CD14-positive monocyte (primary cell): ENCODE measurements at regions not wholly inside any gene's neighbourhood (a gene's known extent, or its start where the extent isn't known, plus 50 kb on each side); places are given as distances from the start of the nearest gene placed in this dataset.
"Not testable (repeated sequence)": the region's sequence is repeated elsewhere in the genome, so short reads cannot be mapped to it uniquely, and the experiment has no call there.

Experiments
- DNase-seq, 3 donors: peaks; one replicate each; pipeline ENCODE4 v3.0.0-alpha.2; 2011 to 2022
- H2AFZ ChIP-seq: 2 replicates; pipeline ENCODE4 v1.6.0; 2012; ENCODE audit warnings: mild to moderate bottlenecking, low read depth, low read length, inconsistent platforms; ENCODE audit not compliant: insufficient read depth, poor library complexity, severe bottlenecking
- H3K27ac ChIP-seq, 2 donors: 1 replicate in 1 of 2; 2 replicates in 1 of 2; pipeline ENCODE4 v1.5.1; 2012 to 2013; ENCODE audit warnings: low read length in 2 of 2, control low read depth in 1 of 2, inconsistent platforms in 1 of 2, low read depth in 1 of 2, mild to moderate bottlenecking in 1 of 2
- H3K27me3 ChIP-seq, 2 donors: one replicate each; pipeline versions ENCODE4 v1.6.0 to v1.6.1; 2011 to 2013; ENCODE audit warnings: low read length in 2 of 2; ENCODE audit not compliant: control insufficient read depth in 2 of 2, insufficient read depth in 2 of 2
- H3K36me3 ChIP-seq, 2 donors: replicated peaks in 1 of 2; 1 replicate in 1 of 2; 2 replicates in 1 of 2; pipeline versions ENCODE4 v1.5.1 to v1.6.1; 2012 to 2013; ENCODE audit warnings: low read length in 2 of 2, control low read depth in 1 of 2, inconsistent platforms in 1 of 2, mild to moderate bottlenecking in 1 of 2; ENCODE audit not compliant: insufficient read depth in 2 of 2, control insufficient read depth in 1 of 2
- H3K4me1 ChIP-seq, 2 donors: 1 replicate in 1 of 2; 2 replicates in 1 of 2; pipeline versions ENCODE4 v1.5.1 to v1.6.1; 2012 to 2013; ENCODE audit warnings: low read length in 2 of 2, control low read depth in 1 of 2, inconsistent platforms in 1 of 2, mild to moderate bottlenecking in 1 of 2, moderate library complexity in 1 of 2; ENCODE audit not compliant: insufficient read depth in 2 of 2, control insufficient read depth in 1 of 2
- H3K4me2 ChIP-seq: replicated peaks from 2 replicates; pipeline ENCODE3; 2012; ENCODE audit warnings: low read length, moderate library complexity, mild to moderate bottlenecking; ENCODE audit not compliant: poor library complexity, severe bottlenecking; ENCODE audit errors: extremely low read depth
- H3K4me3 ChIP-seq, 3 experiments: fragments of 200-600 bp in 1 of 3; sonication (generic) in 1 of 3; replicated peaks in 1 of 3; 1 replicate in 2 of 3; 2 replicates in 1 of 3; pipeline ENCODE4 v1.5.1; 2011 to 2013; ENCODE audit warnings: low read length in 3 of 3, mild to moderate bottlenecking in 3 of 3, control low read depth in 2 of 3, low read depth in 2 of 3, inconsistent platforms in 1 of 3, moderate library complexity in 1 of 3
- H3K79me2 ChIP-seq: 2 replicates; pipeline ENCODE4 v1.6.0; 2012; ENCODE audit warnings: mild to moderate bottlenecking, control low read depth, inconsistent platforms, low read length, moderate library complexity; ENCODE audit not compliant: insufficient read depth
- H3K9ac ChIP-seq: 2 replicates; pipeline ENCODE4 v1.6.0; 2017; ENCODE audit warnings: low read length, mild to moderate bottlenecking; ENCODE audit not compliant: insufficient read depth, poor library complexity, severe bottlenecking
- H3K9me3 ChIP-seq, 2 donors: replicated peaks in 1 of 2; 1 replicate in 1 of 2; 2 replicates in 1 of 2; pipeline versions ENCODE4 v1.5.1 to v1.6.1; 2012 to 2013; ENCODE audit warnings: low read length in 2 of 2, control low read depth in 1 of 2; ENCODE audit not compliant: control insufficient read depth in 1 of 2, insufficient read depth in 1 of 2
- H4K20me1 ChIP-seq: 2 replicates; pipeline ENCODE4 v1.6.0; 2012; ENCODE audit warnings: mild to moderate bottlenecking, low read length, control low read depth, moderate library complexity; ENCODE audit not compliant: insufficient read depth
- H3K27ac Mint-ChIP-seq, 7 donors: one replicate each; pipeline ENCODE4 v1.8.0; 2020; ENCODE audit warnings: mild to moderate bottlenecking in 7 of 7, mixed read lengths in 7 of 7, moderate library complexity in 6 of 7, inconsistent platforms in 2 of 7
- H3K27me3 Mint-ChIP-seq, 3 donors: one replicate each; pipeline ENCODE4 v1.8.0; 2021 to 2022; ENCODE audit warnings: low read depth in 3 of 3, mild to moderate bottlenecking in 3 of 3, mixed read lengths in 3 of 3, moderate library complexity in 3 of 3, inconsistent platforms in 1 of 3
- H3K36me3 Mint-ChIP-seq, 2 donors: one replicate each; pipeline ENCODE4 v1.8.0; 2020; ENCODE audit warnings: mixed read lengths in 2 of 2, inconsistent platforms in 1 of 2, mild to moderate bottlenecking in 1 of 2
- H3K4me1 Mint-ChIP-seq: one replicate; pipeline ENCODE4 v1.8.0; 2020; ENCODE audit warnings: mild to moderate bottlenecking, mixed read lengths
- H3K4me3 Mint-ChIP-seq, 2 donors: one replicate each; pipeline ENCODE4 v1.8.0; 2020; ENCODE audit warnings: mild to moderate bottlenecking in 2 of 2, mixed read lengths in 2 of 2, moderate library complexity in 1 of 2
- H3K9me3 Mint-ChIP-seq, 7 donors: one replicate each; pipeline ENCODE4 v1.8.0; 2020 to 2022; ENCODE audit warnings: mixed read lengths in 7 of 7, mild to moderate bottlenecking in 6 of 7, moderate library complexity in 6 of 7, inconsistent platforms in 2 of 7
- CTCF ChIP-seq: fragments of 200-600 bp; IDR thresholded peaks from one replicate; pipeline ENCODE4 v1.8.0; 2022; ENCODE audit warnings: antibody characterized with exemption, mild to moderate bottlenecking
- WGBS: methylation state at CpG from one replicate; pipeline ENCODE4 v1.1.5; 2013; ENCODE audit warnings: missing lambda C conversion rate; ENCODE audit not compliant: insufficient coverage; 5-methylcytosine and 5-hydroxymethylcytosine counted together
- intact Hi-C, 2 donors: fragments of 100-400 bp; cut with micrococcal nuclease; formaldehyde crosslinking; loops; one replicate each; pipeline versions ENCODE4 v1.15.0 to v1.15.1; 2023

GRCh38 chr3:168671091-168671490 lies 575.4 kb upstream of the GOLIM4 start:
- no peak for DNase-seq
- H3K4me3 ChIP-seq, result no peak overlapping the region
- no peaks in the 10 kb centered on the region for H3K27me3 ChIP-seq
- H3K36me3 ChIP-seq, result no peaks in the 10 kb centered on the region
- TF ChIP-seq CTCF, result no peak
- H3K9me3 Mint-ChIP-seq, result peaks cover 0 to 3% (median 0%) of the 10 kb centered on the region in 7 donors
- intact Hi-C loops, result no loop called here
- no peaks in the 10 kb centered on the region for H3K36me3 Mint-ChIP-seq
- WGBS, result 88% methylated on average over 2 of the region's 5 CpGs
- H3K9ac ChIP-seq, result no peak overlapping the region
- no peaks in the 10 kb centered on the region for H3K4me1 ChIP-seq
- peaks cover 0 to 2% (median 0%) of the 10 kb centered on the region in 3 donors for H3K27me3 Mint-ChIP-seq
- H3K27ac ChIP-seq, result no peak overlapping the region
- H3K4me1 Mint-ChIP-seq, result no peaks in the 10 kb centered on the region
- no peak overlapping the region for H3K4me2 ChIP-seq
- no peak overlapping the region for H3K4me3 Mint-ChIP-seq
- H3K9me3 ChIP-seq, result no peaks in the 10 kb centered on the region
- no peak overlapping the region for H2AFZ ChIP-seq
- no peak overlapping the region for H3K27ac Mint-ChIP-seq
- no peaks in the 10 kb centered on the region for H4K20me1 ChIP-seq
- H3K79me2 ChIP-seq, result no peaks in the 10 kb centered on the region

GRCh38 chr3:168660879-168661657 lies 565.3 kb upstream of the GOLIM4 start:
- H3K27me3 Mint-ChIP-seq, H3K4me3 ChIP-seq, H3K27ac Mint-ChIP-seq, H3K4me2 ChIP-seq, H3K4me1 ChIP-seq, H3K79me2 ChIP-seq, H3K9me3 ChIP-seq, H2AFZ ChIP-seq, DNase-seq, H3K4me1 Mint-ChIP-seq, H3K36me3 Mint-ChIP-seq, H3K27me3 ChIP-seq, H3K9me3 Mint-ChIP-seq, H4K20me1 ChIP-seq, H3K36me3 ChIP-seq, H3K4me3 Mint-ChIP-seq, H3K27ac ChIP-seq, H3K9ac ChIP-seq, intact Hi-C loops: not testable (repeated sequence)
- WGBS, result no CpG with 5 or more reads among the region's 6 CpGs
